ENCODE measurements at regions not wholly inside any gene's neighbourhood (a gene's known extent, or its start where the extent isn't known, plus 50 kb on each side); places are given as distances from the start of the nearest gene placed in this dataset.

DNA sequence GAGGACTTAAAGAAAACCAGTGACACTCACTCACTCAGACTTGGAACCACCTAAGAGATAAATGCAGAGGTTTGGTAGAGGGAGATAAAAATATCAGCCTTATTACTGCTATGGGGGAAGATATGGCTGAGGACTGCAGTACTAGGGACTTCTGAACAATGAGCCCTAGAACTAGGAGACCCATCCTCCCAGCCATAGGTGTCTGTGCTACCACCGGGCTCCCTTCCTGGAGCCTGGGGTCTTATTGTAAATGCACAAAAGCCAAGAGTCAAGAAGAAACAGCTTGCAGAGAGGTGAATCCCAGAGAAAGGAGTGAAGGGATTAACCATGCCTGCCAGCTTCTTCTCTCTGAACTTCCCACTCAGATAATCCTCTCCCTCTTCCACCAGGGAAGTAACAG lies 108.3 kb upstream of the AKR1E2 start:
- H3K9me3 Mint-ChIP-seq, result no peaks in the 10 kb centered on the region
- ATAC-seq, result no peak
- H3K4me3 Mint-ChIP-seq, result no peak overlapping the region
- H3K27me3 Mint-ChIP-seq, result peaks cover 21% of the 10 kb centered on the region
- no peaks in the 10 kb centered on the region for H3K4me1 Mint-ChIP-seq
- H3K27ac Mint-ChIP-seq, result no peak overlapping the region
- no peak for DNase-seq

DNA sequence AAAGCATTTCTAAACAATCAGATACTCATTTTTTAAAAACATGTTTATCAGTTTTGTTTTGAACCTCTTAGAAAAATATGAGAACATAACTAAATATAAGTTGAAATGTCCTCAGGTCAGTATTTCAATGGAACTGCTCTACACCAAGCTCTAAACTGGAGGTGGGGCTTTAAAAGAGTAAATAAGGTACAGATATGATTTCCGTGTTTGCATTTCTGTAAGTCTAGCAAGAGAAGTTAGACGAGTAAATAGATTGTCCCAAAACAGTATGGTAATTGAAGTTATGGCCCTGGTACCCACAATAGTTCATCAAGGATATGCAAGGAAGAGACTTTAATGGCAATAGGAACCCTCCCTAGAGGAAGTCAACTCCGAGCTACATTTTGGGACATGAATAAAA lies 115.1 kb upstream of the AKR1E2 start:
- H3K4me3 Mint-ChIP-seq, result no peak overlapping the region
- no peak for ATAC-seq
- H3K27ac Mint-ChIP-seq, result no peak overlapping the region
- H3K9me3 Mint-ChIP-seq, result peaks cover 0 to 7% of the 10 kb centered on the region in 2 donors
- no peaks in the 10 kb centered on the region for H3K4me1 Mint-ChIP-seq
- no peak for DNase-seq
- H3K27me3 Mint-ChIP-seq, result peaks cover 28% of the 10 kb centered on the region

DNA sequence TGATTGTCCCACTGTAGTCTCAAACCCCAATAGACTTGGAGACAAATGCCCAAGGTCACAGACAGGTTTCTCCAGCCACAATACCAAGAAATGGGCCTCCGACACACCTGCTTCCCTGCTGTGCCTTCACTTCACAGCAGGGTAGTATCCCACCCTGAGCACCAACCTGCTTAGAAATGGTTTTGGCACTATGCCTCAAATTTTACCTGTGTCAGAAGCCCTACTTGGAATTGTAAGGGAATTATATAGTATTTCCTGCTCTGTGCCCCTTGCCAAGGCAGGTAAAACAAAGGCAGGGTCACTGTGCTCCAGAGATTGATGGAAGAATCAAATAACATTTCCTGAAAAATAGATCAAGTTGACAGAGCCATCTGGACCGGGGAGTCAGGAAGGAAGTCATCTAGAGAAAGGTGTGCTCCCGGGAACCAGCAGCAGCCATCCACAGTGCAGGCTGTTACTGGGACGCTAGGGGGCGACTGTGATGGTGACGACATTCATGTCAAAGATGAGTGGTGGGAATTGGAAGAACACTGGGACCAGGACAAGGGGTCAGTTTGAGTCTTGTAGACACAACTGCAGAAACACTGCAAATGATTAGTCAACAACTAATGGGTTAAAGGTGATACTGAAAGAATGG lies 117.8 kb upstream of the AKR1E2 start:
- H3K4me1 Mint-ChIP-seq, result no peaks in the 10 kb centered on the region
- peaks cover 31% of the 10 kb centered on the region for H3K27me3 Mint-ChIP-seq
- no peak for DNase-seq
- H3K4me3 Mint-ChIP-seq, result no peak overlapping the region
- H3K27ac Mint-ChIP-seq, result no peak overlapping the region
- no peak for ATAC-seq
- peaks cover 0 to 7% of the 10 kb centered on the region in 2 donors for H3K9me3 Mint-ChIP-seq

DNA sequence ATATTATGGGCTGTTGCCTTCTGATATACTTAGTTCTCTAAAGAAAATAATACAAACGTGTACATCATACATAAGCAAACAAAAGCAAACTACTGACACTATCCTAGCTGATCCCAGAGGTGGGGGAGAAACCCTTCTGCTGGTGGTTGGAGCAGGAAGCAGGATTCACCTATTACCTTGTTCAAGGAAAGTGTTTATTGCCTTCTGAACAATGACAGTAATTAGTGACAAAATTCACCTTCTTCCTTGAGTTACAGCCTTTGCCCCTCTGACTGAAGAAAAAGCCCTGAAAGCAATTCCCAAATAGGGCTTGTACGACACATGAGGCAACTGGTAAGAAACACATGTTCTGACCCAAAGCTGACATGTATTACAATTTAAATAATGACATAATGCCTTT lies 118.8 kb upstream of the AKR1E2 start:
- Mint-ChIP-seq H3K4me3 (no peak overlapping the region), H3K27me3 (peaks cover 31% of the 10 kb centered on the region), H3K9me3 (peaks cover 0 to 7% of the 10 kb centered on the region in 2 donors), H3K4me1 (no peaks in the 10 kb centered on the region), H3K27ac (no peak overlapping the region)
- DNase-seq, result no peak
- no peak for ATAC-seq

DNA sequence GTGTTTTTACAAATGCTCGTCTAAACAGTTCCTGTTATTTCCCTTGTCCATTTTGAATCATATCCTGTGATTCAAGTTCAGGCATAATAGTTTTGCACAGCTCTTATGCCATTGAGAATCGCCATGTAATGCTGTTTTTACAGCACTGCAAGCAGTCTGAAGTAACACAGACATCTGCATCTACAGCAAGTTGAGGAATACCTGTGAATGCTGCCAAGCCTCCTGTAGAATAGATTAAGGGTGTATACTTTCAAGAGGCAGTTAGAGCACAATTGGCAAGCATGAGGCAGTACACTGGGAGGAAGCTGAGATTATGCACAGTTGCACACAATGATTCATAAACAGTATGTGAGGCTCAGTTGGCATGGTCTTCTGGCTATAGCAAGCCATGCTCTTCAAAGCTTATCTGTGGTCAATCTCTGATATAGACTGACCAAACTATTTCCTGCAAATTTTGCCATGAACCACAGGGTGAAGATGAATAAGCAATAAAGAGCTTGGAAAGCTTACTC lies 121.9 kb upstream of the AKR1E2 start:
- ATAC-seq, result no peak
- DNase-seq, result no peak
- peaks cover 0 to 7% of the 10 kb centered on the region in 2 donors for H3K9me3 Mint-ChIP-seq
- H3K27me3 Mint-ChIP-seq, result peaks cover 30% of the 10 kb centered on the region
- no peak overlapping the region for H3K27ac Mint-ChIP-seq
- no peak overlapping the region for H3K4me3 Mint-ChIP-seq
- no peaks in the 10 kb centered on the region for H3K4me1 Mint-ChIP-seq

DNA sequence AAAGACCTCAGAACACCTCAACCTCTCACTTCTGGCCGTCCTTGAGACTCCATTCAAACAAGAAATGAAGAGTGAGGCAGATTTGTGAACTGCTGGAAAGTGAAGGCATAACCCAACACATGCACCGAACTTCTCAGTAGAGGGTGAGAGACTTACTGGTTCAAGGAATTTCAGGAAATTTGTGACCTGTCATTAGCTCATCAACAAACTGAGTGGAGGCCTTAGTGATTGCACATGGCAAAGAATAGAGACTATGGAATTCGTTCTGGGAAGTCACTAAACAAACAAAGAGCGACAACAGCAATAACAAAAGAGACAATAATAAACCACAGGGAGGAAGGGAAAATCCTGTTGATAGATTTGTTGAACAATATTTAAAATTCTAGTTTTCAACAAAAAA lies 125.0 kb upstream of the AKR1E2 start:
- ATAC-seq, result no peak
- no peaks in the 10 kb centered on the region for H3K9me3 Mint-ChIP-seq
- H3K4me3 Mint-ChIP-seq, result no peak overlapping the region
- H3K4me1 Mint-ChIP-seq, result no peaks in the 10 kb centered on the region
- H3K27ac Mint-ChIP-seq, result no peak overlapping the region
- peaks cover 13% of the 10 kb centered on the region for H3K27me3 Mint-ChIP-seq
- DNase-seq, result no peak

DNA sequence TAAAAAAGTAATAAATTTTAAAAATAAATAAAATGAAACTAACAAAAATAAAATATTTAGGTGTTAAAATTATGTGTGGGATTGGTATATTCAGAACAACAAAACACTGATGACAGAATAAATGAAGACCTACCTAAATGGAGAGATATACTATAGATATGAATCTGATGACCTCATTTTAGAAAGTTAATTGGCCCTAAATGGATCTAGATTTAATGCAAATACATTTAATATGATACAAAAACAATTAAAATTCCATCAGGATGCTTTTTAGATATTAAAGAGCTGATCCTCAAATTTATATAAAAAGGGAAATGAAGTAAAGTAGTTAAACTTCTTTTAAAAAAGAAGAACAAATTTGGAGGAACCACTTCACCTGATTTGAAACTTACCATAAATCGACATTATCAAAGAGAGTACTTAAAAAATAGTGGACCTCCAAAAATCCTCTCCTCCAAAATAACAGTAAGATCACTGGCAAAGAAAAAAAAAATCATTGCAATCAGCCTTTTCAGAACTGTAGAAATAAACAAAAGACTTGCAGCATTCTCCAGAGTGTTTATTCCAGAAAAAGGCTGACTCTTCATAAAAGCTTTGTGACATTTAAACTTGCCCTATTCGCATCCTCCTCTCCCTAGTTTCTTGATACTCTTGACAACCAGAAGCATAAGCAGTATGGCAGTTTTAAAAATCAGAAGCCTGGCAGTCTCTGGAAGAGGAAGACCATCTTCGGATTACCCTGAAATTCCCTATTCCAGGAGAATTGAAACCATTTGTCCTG lies 125.9 kb upstream of the AKR1E2 start:
- Mint-ChIP-seq H3K27ac (no peak overlapping the region), H3K9me3 (no peaks in the 10 kb centered on the region), H3K27me3 (peaks cover 15% of the 10 kb centered on the region), H3K4me1 (no peaks in the 10 kb centered on the region), H3K4me3 (no peak overlapping the region)
- DNase-seq, result no peak
- no peak for ATAC-seq

DNA sequence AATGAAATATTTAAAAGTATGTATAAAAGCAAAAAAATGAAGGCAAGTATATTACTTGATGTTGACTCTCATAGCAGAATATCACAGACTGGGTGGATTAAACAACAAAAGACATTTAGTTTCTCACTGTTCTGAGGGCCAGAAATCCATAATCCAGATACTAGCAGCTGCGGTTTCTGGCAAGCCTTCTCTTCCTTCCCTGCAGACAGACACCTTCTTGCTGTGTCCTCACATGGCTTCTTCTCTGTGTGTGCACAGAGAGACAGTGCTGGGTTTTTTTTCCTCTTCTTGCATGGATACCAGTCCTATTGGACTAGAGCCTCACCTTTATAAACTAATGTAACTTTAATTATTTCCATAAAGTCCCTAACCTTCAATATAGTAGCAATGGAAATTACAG lies 127.9 kb upstream of the AKR1E2 start:
- no peak overlapping the region for H3K27ac Mint-ChIP-seq
- DNase-seq (no peak), ATAC-seq (no peak)
- no peaks in the 10 kb centered on the region for H3K9me3 Mint-ChIP-seq
- peaks cover 15% of the 10 kb centered on the region for H3K27me3 Mint-ChIP-seq
- H3K4me1 Mint-ChIP-seq, result no peaks in the 10 kb centered on the region
- no peak overlapping the region for H3K4me3 Mint-ChIP-seq

DNA sequence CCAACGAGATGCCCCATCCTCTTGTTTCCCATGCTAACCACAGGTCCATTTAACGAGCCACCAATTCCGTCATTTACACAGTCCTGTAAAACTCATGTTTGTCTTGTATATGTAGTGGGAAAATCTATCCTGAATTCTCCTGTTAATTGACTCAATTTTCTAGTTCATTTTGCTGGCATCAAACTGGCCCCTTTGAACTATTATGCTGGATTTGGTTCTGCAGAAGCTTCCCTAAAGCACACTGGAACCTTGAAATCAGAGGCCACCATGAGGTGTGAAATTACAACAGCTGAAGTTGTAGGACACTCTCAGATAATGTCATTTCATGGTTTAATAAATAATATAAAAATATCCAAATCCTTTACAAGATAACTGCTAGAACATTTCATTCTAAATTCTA lies 129.8 kb upstream of the AKR1E2 start:
- ATAC-seq (no peak), DNase-seq (no peak)
- Mint-ChIP-seq H3K27me3 (peaks cover 13% of the 10 kb centered on the region), H3K9me3 (no peaks in the 10 kb centered on the region), H3K4me1 (no peaks in the 10 kb centered on the region), H3K4me3 (no peak overlapping the region), H3K27ac (no peak overlapping the region)

DNA sequence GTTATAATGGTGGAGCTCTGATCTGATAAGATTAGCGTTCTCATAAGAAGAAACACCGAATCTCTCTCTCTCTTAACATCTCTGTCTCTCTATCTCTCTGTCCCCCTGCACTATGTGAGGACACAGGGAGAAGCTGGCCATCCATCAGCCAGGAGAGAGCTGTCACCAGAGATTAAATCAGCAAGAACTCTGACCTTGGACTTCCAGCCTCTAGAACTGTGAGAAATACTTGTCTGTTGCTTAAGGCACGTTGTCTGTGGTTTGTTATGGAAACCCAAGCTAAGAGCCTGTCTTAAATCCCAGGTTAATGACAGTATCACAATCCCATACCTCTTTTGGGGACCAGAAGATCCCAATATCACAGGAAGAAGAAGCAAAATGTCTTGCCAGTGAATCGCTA lies 132.0 kb upstream of the AKR1E2 start:
- no peak overlapping the region for H3K4me3 Mint-ChIP-seq
- DNase-seq (no peak), ATAC-seq (no peak)
- no peaks in the 10 kb centered on the region for H3K4me1 Mint-ChIP-seq
- H3K9me3 Mint-ChIP-seq, result no peaks in the 10 kb centered on the region
- H3K27me3 Mint-ChIP-seq, result peaks cover 8% of the 10 kb centered on the region
- no peak overlapping the region for H3K27ac Mint-ChIP-seq

DNA sequence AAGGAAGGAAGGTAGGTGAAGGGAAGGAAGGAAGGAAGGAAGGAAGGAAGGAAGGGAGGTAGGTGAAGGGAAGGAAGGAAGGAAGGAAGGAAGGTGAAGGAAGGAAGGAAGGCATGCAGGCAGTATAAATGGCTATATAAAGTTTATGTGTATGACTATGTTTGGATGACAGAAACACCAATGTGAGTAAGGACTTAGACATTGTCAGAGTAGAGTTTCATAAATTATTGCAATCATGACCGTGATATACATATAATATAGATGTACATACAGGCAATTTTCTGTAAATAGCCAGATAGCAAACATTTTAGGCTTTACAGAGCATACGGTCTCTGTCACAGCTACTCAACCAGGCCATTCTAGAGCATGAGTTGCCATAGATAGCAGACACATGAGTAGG lies 133.8 kb upstream of the AKR1E2 start:
- peaks cover 6% of the 10 kb centered on the region for H3K4me1 Mint-ChIP-seq
- no peak overlapping the region for H3K4me3 Mint-ChIP-seq
- H3K27me3 Mint-ChIP-seq, result peaks cover 8% of the 10 kb centered on the region
- no peak overlapping the region for H3K27ac Mint-ChIP-seq
- H3K9me3 Mint-ChIP-seq, result no peaks in the 10 kb centered on the region
- ATAC-seq (no peak), DNase-seq (no peak)

DNA sequence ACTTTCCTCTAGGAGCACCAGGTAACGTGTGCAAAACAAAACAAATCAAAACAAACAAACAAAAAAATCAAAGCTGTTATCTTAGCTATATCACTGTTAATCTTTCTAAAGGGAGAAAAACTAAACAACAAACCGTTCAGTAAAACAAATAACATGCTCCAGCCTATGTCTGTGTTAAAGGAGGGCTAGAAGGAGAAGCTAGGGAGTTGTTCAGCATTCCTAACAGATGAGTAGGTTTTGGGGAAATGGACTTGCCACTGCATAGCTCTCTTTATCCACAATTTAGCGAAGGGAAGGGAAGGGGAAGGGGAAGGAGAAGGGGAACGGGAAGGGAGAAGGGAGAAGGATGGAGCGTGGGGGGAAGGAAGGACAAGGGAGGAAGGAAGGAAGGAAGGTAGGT lies 134.2 kb upstream of the AKR1E2 start:
- Mint-ChIP-seq H3K4me1 (peaks cover 7% of the 10 kb centered on the region), H3K27me3 (peaks cover 8% of the 10 kb centered on the region), H3K9me3 (no peaks in the 10 kb centered on the region), H3K4me3 (no peak overlapping the region), H3K27ac (no peak overlapping the region)
- DNase-seq, result no peak
- ATAC-seq, result no peak

DNA sequence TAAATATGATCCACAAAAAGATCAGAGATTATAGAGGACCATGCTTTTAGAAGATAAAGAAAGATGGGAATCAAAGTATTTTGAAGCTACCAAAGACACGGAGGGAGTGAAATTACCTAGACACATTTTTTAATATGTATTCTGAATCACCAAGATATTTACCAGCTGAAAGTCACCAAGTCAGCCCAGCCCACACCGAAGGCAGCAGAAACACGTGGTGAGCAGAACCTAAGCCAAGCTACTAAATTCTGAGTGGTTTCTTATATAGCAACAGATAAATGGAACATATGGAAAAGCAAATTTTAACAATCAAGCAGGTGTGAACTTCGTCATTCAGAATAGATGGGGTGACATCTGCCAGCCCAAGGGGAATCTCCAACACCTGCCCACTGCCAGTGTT lies 134.7 kb upstream of the AKR1E2 start:
- H3K27ac Mint-ChIP-seq, result no peak overlapping the region
- no peak for ATAC-seq
- DNase-seq, result no peak
- no peak overlapping the region for H3K4me3 Mint-ChIP-seq
- H3K4me1 Mint-ChIP-seq, result peaks cover 12% of the 10 kb centered on the region
- peaks cover 8% of the 10 kb centered on the region for H3K27me3 Mint-ChIP-seq
- no peaks in the 10 kb centered on the region for H3K9me3 Mint-ChIP-seq

DNA sequence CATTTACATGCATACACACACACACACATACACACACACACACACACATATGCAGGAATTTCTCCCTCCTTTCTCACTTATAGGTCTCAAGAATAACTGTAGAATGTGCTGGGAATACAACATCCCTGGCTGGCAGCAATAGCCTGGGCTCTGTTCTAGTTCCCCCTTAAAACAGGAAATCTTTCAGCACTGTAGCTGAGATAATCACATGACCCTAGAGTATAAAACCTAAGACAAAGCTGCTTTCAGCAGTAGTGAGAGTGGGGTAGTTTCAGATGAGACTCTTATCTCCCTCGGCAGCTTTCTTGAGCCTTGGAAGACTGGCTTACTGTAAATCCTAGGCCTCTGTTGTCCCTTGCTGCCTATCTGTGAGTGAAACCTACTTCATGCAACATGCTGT lies 137.4 kb upstream of the AKR1E2 start:
- DNase-seq, result no peak
- no peak overlapping the region for H3K4me3 Mint-ChIP-seq
- ATAC-seq, result no peak
- H3K4me1 Mint-ChIP-seq, result peaks cover 18% of the 10 kb centered on the region
- H3K27me3 Mint-ChIP-seq, result peaks cover 18% of the 10 kb centered on the region
- no peaks in the 10 kb centered on the region for H3K9me3 Mint-ChIP-seq
- H3K27ac Mint-ChIP-seq, result no peak overlapping the region

DNA sequence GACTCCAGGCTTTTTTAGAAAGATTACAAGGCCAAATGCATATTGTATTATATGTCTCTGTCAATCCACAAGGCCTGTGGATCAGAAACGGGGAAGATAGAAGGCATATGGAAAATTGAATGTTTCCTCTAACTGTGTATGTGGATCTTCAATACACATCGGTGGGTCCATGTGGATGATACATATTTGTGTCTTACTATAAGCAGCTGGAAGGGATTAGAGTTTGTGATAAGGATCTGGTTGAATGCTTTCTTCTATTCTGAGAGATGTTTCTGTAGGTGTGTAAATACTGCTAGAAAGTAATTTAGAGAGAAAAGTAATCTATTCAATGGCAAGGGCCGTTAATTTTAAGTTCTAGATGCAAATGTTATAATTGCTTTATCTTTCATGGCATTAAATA lies 137.8 kb upstream of the AKR1E2 start:
- no peaks in the 10 kb centered on the region for H3K9me3 Mint-ChIP-seq
- H3K27me3 Mint-ChIP-seq, result peaks cover 19% of the 10 kb centered on the region
- no peak overlapping the region for H3K4me3 Mint-ChIP-seq
- H3K27ac Mint-ChIP-seq, result no peak overlapping the region
- no peak for ATAC-seq
- H3K4me1 Mint-ChIP-seq, result peaks cover 18% of the 10 kb centered on the region
- DNase-seq, result no peak

DNA sequence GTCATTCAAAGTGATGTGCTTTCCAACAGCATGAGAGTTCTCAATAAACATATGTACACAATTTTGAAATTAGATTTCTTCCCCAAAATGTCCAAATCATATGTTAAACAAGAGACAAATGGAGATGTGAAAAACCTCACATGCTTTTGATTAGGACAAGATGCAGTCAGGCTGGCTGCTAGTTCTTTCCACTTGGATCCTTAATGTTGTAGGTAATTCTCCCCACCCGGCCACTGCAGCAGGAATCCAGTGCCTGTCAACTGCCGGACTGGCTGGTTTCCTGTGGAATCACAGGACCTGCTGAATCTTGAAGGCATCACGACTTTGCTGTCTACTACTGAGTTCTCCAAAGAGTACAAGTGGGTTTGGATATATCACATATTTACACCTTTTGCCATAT lies 138.6 kb upstream of the AKR1E2 start:
- H3K4me1 Mint-ChIP-seq, result peaks cover 18% of the 10 kb centered on the region
- no peak overlapping the region for H3K4me3 Mint-ChIP-seq
- peaks cover 19% of the 10 kb centered on the region for H3K27me3 Mint-ChIP-seq
- no peak overlapping the region for H3K27ac Mint-ChIP-seq
- no peaks in the 10 kb centered on the region for H3K9me3 Mint-ChIP-seq
- no peak for DNase-seq
- no peak for ATAC-seq

DNA sequence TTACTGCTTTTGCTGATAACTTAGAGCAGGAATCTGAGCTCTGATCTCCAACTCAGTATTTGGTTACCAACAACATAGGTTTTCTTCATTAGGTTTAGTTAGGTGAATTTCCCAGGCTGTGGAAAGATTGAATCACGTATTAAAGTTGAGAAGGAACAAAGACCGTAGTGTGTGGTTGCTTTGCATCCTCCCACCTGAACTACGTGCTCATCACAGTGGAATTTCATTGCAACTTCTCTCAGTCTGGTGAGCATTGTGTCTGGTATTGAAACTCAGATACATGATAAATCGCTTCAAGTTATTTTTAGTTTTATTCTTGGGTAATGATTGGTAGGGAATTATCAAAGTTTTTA lies 139.4 kb upstream of the AKR1E2 start:
- Mint-ChIP-seq H3K27me3 (peaks cover 19% of the 10 kb centered on the region), H3K4me3 (no peak overlapping the region)
- no peak for ATAC-seq

More for the DNA sequence above, 139.4 kb upstream of the AKR1E2 start:
- no peaks in the 10 kb centered on the region for H3K9me3 Mint-ChIP-seq
- DNase-seq, result no peak
- peaks cover 18% of the 10 kb centered on the region for H3K4me1 Mint-ChIP-seq
- H3K27ac Mint-ChIP-seq, result no peak overlapping the region
